GM13977 (cell line): ENCODE measurements at regions not wholly inside any gene's neighbourhood (a gene's known extent, or its start where the extent isn't known, plus 50 kb on each side); places are given as distances from the start of the nearest gene placed in this dataset.

Source experiments
- DNase-seq: peaks from one replicate; pipeline ENCODE4 v3.0.0; 2012; ENCODE audit warnings: low spot score
- in situ Hi-C: fragments of 300-500 bp; cut with MboI; formaldehyde crosslinking; loops from one replicate; pipeline ENCODE4 v1.12.0; 2022; ENCODE audit warnings: low sequenced_read_pairs, low pct_unique_long_range_greater_than_20kb, mixed read lengths, inconsistent platforms; ENCODE audit not compliant: unreplicated experiment
- TF ChIP-seq, protein P1 (sequence below): IDR thresholded peaks from 2 replicates; pipeline ENCODE4 v1.5.1; 2012; ENCODE audit warnings: mild to moderate bottlenecking, control low read depth; ENCODE audit not compliant: insufficient read depth; ENCODE audit errors: extremely low read depth, missing control alignments

DNA sequence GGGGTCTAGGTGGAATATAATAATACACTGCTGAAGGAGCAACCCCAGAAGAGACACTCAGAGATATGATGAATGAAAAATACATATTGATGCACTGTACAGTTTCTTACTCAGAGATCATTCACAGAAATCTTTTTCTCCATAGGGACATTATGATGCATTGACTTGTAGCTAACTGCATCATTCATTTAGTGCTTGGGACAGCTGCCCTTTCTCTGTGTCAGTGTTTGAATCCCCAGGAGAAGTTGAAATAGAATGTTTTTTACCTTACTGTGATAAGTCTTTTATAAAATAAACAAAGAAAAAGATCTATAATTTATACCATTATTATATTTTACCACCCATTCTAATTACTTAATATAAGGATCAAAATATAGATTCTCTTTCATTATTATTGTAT, 91.7 kb upstream of the DSEL start:
- TF ChIP-seq, protein P1, sequence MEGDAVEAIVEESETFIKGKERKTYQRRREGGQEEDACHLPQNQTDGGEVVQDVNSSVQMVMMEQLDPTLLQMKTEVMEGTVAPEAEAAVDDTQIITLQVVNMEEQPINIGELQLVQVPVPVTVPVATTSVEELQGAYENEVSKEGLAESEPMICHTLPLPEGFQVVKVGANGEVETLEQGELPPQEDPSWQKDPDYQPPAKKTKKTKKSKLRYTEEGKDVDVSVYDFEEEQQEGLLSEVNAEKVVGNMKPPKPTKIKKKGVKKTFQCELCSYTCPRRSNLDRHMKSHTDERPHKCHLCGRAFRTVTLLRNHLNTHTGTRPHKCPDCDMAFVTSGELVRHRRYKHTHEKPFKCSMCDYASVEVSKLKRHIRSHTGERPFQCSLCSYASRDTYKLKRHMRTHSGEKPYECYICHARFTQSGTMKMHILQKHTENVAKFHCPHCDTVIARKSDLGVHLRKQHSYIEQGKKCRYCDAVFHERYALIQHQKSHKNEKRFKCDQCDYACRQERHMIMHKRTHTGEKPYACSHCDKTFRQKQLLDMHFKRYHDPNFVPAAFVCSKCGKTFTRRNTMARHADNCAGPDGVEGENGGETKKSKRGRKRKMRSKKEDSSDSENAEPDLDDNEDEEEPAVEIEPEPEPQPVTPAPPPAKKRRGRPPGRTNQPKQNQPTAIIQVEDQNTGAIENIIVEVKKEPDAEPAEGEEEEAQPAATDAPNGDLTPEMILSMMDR = no peak
- in situ Hi-C loops = no loop called here
- DNase-seq = no peak

DNA sequence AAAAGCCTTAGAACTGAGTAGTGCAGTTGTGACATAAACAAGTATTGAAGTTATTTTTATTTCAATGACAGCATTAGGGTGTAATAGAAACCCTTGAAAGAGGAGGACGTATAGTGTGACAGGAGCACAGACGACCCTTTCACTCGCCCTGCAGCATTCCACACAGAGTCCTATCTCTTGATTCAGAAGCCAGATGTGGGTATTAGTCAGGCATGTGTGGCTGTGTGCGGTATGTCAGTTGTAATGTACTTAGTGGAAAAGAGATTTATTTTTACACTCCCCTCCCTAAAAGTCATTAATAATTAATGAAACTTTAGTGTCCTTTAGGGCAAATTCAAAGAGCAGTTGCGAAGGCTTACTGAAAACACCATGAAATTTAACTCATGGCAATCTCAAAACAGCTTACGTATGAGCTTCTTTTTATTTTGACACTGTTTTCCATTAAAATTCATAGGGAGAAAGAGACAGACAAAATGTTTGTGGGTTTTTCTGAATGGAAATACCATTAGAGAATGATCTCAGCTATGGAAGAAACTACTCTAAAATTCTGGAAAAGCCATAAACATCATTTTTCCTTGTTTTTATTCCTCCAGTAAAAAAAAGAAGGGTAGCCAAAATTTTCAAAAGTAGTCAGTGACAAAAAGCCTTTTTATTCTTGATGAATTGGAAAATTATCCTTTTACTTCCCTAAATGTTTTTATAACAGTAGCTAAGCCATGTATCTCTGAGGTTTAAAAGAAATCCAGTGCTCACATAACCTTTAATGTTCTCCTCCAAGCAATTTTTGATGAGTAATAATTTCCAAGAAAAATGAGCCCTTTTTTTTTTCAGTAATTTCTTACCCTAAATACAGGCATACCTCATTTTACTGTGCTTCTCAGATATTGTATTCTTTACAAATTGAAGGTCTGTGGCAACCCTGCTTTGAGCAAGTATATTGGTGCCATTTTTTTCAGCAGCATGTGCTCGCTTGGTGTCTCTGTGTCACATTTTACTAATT, 84.0 kb upstream of the DSEL start:
- in situ Hi-C loops = no loop called here
- DNase-seq = no peak
- TF ChIP-seq, protein P1 = no peak

DNA sequence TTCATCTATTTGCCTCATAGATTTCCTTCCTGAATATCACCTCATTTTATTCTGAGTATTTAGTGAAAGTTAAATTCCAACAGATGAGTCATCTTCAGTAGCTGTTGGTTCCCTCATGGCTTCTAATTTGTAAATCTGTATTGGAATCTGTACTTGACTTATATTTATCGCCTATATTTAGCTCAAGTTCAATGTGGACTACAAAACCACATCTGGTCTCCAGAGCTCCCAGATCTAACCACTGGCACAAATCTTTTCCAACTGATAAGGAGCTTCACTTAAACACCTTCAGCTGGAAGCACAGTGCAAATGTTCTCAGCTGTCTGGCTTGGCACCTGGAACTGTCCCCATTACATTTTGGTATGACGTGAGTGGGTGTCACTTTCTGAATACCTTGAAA, 82.8 kb upstream of the DSEL start:
- TF ChIP-seq, protein P1 = no peak
- no peak for DNase-seq
- in situ Hi-C loops = no loop called here

DNA sequence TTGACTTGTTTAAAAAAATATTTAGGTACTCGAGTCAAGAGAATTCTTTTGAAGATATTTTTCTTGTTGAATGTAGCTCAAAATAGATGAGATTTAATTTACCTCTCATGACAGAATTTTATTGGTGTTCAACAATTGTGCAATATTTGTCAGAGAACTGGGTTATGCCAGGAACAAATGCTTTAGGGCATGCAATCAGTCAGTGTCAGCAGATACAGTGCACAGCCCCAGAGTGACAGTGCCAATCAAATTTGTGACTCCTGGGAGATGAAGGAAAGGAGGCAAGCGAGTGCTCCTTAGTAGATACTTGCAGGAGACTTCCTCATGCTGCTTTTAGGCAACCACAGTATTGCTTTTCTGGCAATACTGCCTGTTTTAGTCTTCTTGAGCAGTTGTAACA, 81.2 kb upstream of the DSEL start:
- TF ChIP-seq, protein P1 = no peak
- in situ Hi-C loops = no loop called here
- no peak for DNase-seq

DNA sequence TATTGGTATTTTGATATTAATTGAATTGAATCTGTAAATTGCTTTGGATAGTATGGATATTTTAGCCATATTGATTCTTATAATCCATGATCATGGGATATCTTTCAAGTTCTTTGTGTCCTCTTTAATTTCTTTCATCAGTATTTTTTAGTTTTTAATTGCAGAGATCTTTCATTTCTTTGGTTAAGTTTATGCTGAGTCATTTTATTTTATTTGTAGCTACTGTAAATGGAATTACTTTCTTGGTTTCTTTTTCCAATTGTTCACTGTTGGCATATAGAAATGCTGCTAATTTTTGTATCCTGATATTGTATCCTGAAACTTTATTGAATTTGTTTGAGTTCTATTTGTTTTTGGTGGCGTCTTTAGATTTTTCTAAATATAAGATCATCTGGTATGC, 79.5 kb upstream of the DSEL start:
- TF ChIP-seq, protein P1 = no peak
- DNase-seq = no peak
- in situ Hi-C loops = no loop called here

DNA sequence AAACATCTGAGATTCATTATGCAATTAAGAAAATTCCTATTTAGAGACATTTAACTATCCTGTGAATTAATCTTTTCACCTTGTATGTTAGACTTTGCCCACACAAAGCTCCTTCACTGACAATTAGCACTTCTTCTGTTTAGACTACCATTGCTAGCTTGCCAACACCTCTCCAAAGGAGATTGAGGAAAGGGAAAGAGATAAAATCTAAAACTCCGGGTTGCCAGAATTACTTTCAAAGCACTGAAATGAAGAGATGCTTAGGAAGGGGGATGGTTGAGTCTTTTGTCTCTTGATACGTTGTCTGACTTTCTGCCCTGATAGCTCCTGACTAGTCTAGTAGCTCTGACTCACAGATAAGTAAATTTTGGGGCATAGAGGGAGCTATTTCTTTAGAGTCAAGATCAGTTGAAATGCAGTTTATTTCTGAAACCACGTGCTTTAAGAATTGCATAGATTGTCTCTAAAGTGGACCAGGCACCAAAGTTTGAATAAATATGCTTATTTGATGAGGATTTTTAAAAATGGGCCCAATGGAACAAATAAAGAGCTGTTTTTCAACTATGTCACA, 74.1 kb upstream of the DSEL start:
- no peak for DNase-seq
- in situ Hi-C loops = no loop called here
- TF ChIP-seq, protein P1 = no peak
